K562 (cell line): ENCODE measurements at regions not wholly inside any gene's neighbourhood (a gene's known extent, or its start where the extent isn't known, plus 50 kb on each side); places are given as distances from the start of the nearest gene placed in this dataset.

Source experiments
- ATAC-seq: fragments of 200-7000 bp; cut with Tn5 transposase; 3 replicates; pipeline ENCODE4 v1.9.1; 2020; ENCODE audit warnings: moderate library complexity
- BruUV-seq: library from RNA; stranded (reverse); fragments of 400-500 nt; replicated peaks from 2 replicates; lab custom pipeline; 2021; lab: Mats Ljungman, UMichigan
- CTCF ChIA-PET: fragments of 300-600 bp; formaldehyde crosslinking; extraction: SDS; loops from one replicate; lab custom pipeline; 2021; ENCODE audit warnings: low intra/inter-chr PET ratio; lab: Yijun Ruan, JAX
- POLR2A ChIA-PET: fragments of 300-600, 350-650 bp; sonication (Branson Sonifier 250); formaldehyde crosslinking; extraction: SDS; loops from one replicate; lab custom pipeline; 2021; ENCODE audit warnings: antibody characterized with exemption, inconsistent platforms; lab: Yijun Ruan, JAX
- DNase-seq, 4 experiments: peaks; one replicate each; pipeline versions ENCODE4 v3.0.0 to v3.0.0-alpha.2; 2011 to 2018; ENCODE audit warnings: low spot score in 3 of 4, mixed read lengths in 3 of 4; ENCODE audit errors: extremely low read depth in 1 of 4
- FAIRE-seq: peaks from 2 replicates; lab custom pipeline; 2011; peaks lifted over from hg19 to GRCh38; lab: Jason Lieb, UNC
- H2AFZ ChIP-seq: 2 replicates; pipeline ENCODE4 v1.6.0; 2011; ENCODE audit warnings: low read depth, low read length, control low read depth, inconsistent platforms
- H3K27ac ChIP-seq: fragments of 200-600 bp; 3 replicates; pipeline ENCODE4 v1.8.0; 2011; ENCODE audit warnings: low read depth, mild to moderate bottlenecking, control low read depth, inconsistent platforms, low read length, moderate library complexity, mixed read lengths; ENCODE audit errors: extremely low read depth
- H3K27me3 ChIP-seq, 2 experiments: fragments of 300-600 bp in 1 of 2; 2 replicates in 1 of 2; 3 replicates in 1 of 2; pipeline versions ENCODE4 v1.6.0 to v1.8.0; 2011; ENCODE audit warnings: inconsistent platforms in 2 of 2, low read length in 2 of 2, mild to moderate bottlenecking in 1 of 2, mixed read lengths in 1 of 2, moderate library complexity in 1 of 2; ENCODE audit not compliant: control insufficient read depth in 2 of 2, insufficient read depth in 2 of 2
- H3K36me3 ChIP-seq: fragments of 300-600 bp; 3 replicates; pipeline ENCODE4 v1.8.0; 2011; ENCODE audit warnings: mild to moderate bottlenecking, low read length, inconsistent platforms; ENCODE audit not compliant: control insufficient read depth, insufficient read depth
- H3K4me1 ChIP-seq, 2 experiments: fragments of 200-600 bp in 1 of 2; replicated peaks in 1 of 2; 2 replicates in 1 of 2; 3 replicates in 1 of 2; pipeline versions ENCODE4 v1.5.1 to v1.8.0; 2011; ENCODE audit warnings: inconsistent platforms in 2 of 2, low read length in 2 of 2, mild to moderate bottlenecking in 1 of 2, mixed read lengths in 1 of 2, moderate library complexity in 1 of 2; ENCODE audit not compliant: control insufficient read depth in 2 of 2, insufficient read depth in 2 of 2
- H3K4me2 ChIP-seq: 2 replicates; pipeline ENCODE4 v1.6.1; 2011; ENCODE audit warnings: low read length, control low read depth, inconsistent platforms, mixed read lengths; ENCODE audit not compliant: insufficient read depth
- H3K4me3 ChIP-seq: fragments of 200-600 bp; sonication (generic), shearing (Covaris generic); 2 replicates; pipeline ENCODE4 v1.5.1; 2016; ENCODE audit warnings: control low read depth, inconsistent platforms
- H3K79me2 ChIP-seq: fragments of 200-600 bp; 3 replicates; pipeline ENCODE4 v1.8.0; 2011; ENCODE audit warnings: low read length, inconsistent platforms; ENCODE audit not compliant: control insufficient read depth, insufficient read depth
- H3K9ac ChIP-seq, 2 experiments: 2 replicates each; pipeline versions ENCODE4 v1.6.0 to v1.6.1; 2011; ENCODE audit warnings: low read depth in 2 of 2, low read length in 2 of 2, control low read depth in 1 of 2, inconsistent platforms in 1 of 2, mild to moderate bottlenecking in 1 of 2, mixed read lengths in 1 of 2; ENCODE audit not compliant: insufficient read depth in 1 of 2
- H3K9me1 ChIP-seq: one replicate; pipeline ENCODE4 v1.6.0; 2011; ENCODE audit warnings: inconsistent platforms, mild to moderate bottlenecking, low read length, moderate library complexity; ENCODE audit not compliant: control insufficient read depth, insufficient read depth
- H3K9me3 ChIP-seq: replicated peaks from 2 replicates; pipeline ENCODE4 v1.5.1; 2011; ENCODE audit warnings: low read depth, low read length, inconsistent platforms; ENCODE audit not compliant: control insufficient read depth, insufficient read depth
- H4K20me1 ChIP-seq: replicated peaks from 2 replicates; pipeline ENCODE4 v1.6.1; 2011; ENCODE audit warnings: low read length, inconsistent platforms, mixed read lengths; ENCODE audit not compliant: control insufficient read depth, insufficient read depth
- ATF1 ChIP-seq, 2 experiments: fragments of 450-650 bp in 1 of 2; IDR thresholded peaks; 2 replicates each; pipeline ENCODE4 v1.6.1; 2016; ENCODE audit warnings: missing compliant biosample characterization in 1 of 2, missing genetic modification characterization in 1 of 2
- WGBS: fragments of 100-300 bp; shearing (Covaris generic); methylation state at CpG from one replicate; pipeline ENCODE4 v1.1.6; 2016; ENCODE audit warnings: low coverage, mixed read lengths; ENCODE audit not compliant: insufficient coverage; ENCODE audit errors: missing lambda C conversion rate; 5-methylcytosine and 5-hydroxymethylcytosine counted together
- in situ Hi-C: fragments of 300-500 bp; cut with MboI; formaldehyde crosslinking; loops from 4 replicates; pipeline ENCODE4 v1.15.0; 2018; ENCODE audit warnings: inconsistent platforms, mixed read lengths
- intact Hi-C: fragments of 100-400 bp; cut with micrococcal nuclease; formaldehyde crosslinking; loops from 2 replicates; pipeline ENCODE4 v1.14.2; 2022
- TF ChIP-seq, protein P1 (sequence below), 2 experiments: fragments of 450-650 bp in 1 of 2; sonication (generic) in 1 of 2; formaldehyde crosslinking in 1 of 2; IDR thresholded peaks in 1 of 2; conservative IDR thresholded peaks in 1 of 2; 2 replicates each; pipeline versions ENCODE4 v1.6.1 to v1.8.1; 2016 to 2023; ENCODE audit warnings: mild to moderate bottlenecking in 2 of 2, moderate library complexity in 2 of 2, inconsistent platforms in 1 of 2, missing genetic modification reagents in 1 of 2
- TF ChIP-seq, protein P2 (sequence below): sonication (generic); formaldehyde crosslinking; IDR thresholded peaks from 2 replicates; pipeline ENCODE4 v1.8.1; 2023; ENCODE audit warnings: mild to moderate bottlenecking, missing genetic modification reagents

DNA sequence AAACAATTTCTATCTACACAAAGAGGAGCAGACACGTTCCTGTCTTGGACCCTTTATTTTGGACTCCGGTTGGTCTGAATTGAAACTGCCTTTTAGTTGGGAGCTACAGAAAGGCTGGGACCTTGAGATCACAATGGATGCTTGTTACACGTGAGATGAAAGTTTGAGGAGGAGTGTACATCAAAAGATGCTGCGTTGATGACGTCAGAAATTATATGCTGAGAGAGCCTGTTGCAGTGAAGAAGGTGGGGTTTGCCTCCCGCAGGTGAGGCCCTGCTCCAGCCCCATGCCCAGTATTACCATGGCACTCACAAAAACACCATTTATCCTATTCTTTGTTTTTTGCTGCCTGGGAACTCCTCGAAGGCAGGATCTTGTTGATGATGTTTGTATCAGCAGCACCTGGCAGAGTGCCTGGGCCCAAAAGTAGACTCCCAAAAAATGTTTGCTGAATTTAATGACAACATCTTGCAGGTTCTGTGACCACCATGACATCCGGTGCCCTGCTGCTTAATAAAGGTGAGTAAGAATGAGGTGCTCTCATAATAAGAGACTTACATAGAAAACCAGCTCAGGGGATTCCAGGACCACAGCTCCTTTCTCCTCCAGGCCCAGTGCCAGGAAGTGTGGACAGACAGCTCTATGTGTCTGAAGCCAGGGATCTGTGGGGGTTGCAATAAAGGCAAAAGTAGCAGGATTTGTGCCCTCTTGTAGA is 136.1 kb upstream of the UBE2E1 start:
- intact Hi-C loops, result no loop called here
- no TSS peak for BruUV-seq
- ChIA-PET POLR2A (interaction anchor here (1.1 to 1.5 kb wide), 2 partner anchors 9 to 13 kb away, joined by 3 to 4 read pairs; no protein-coding TSS in a partner anchor), CTCF (no interaction called here)
- no peak overlapping the region for H3K27ac ChIP-seq
- no peak overlapping the region for H3K4me3 ChIP-seq
- 1% methylated on average over 8 of the region's 8 CpGs for WGBS
- DNase-seq (no peak), FAIRE-seq (no peak), ATAC-seq (no peak)
- H4K20me1 ChIP-seq, result no peaks in the 10 kb centered on the region
- H3K9me1 ChIP-seq, result no peaks in the 10 kb centered on the region
- H3K9me3 ChIP-seq, result no peaks in the 10 kb centered on the region
- no peak overlapping the region for H3K4me2 ChIP-seq
- no peak overlapping the region for H3K9ac ChIP-seq
- TF ChIP-seq, protein P1, sequence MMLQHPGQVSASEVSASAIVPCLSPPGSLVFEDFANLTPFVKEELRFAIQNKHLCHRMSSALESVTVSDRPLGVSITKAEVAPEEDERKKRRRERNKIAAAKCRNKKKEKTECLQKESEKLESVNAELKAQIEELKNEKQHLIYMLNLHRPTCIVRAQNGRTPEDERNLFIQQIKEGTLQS (IDR thresholded peaks at IDR 0.05), result peak; percentile 39; the same call in 1 of the 2 replicates
- TF ChIP-seq, protein P1 (CRISPR knock-in tag; conservative IDR thresholded peaks at IDR 0.05), result no peak
- TF ChIP-seq, protein P2, sequence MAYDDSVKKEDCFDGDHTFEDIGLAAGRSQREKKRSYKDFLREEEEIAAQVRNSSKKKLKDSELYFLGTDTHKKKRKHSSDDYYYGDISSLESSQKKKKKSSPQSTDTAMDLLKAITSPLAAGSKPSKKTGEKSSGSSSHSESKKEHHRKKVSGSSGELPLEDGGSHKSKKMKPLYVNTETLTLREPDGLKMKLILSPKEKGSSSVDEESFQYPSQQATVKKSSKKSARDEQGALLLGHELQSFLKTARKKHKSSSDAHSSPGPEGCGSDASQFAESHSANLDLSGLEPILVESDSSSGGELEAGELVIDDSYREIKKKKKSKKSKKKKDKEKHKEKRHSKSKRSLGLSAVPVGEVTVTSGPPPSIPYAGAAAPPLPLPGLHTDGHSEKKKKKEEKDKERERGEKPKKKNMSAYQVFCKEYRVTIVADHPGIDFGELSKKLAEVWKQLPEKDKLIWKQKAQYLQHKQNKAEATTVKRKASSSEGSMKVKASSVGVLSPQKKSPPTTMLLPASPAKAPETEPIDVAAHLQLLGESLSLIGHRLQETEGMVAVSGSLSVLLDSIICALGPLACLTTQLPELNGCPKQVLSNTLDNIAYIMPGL, result no peak
- TF ChIP-seq ATF1 (CRISPR knock-in tag; IDR thresholded peaks at IDR 0.05) (no peak), ATF1 (tag; IDR thresholded peaks at IDR 0.05) (peak; percentile 28; the same call in 1 of the 2 replicates)
- peaks cover 0 to 6% of the 10 kb centered on the region in 2 experiments; a peak in 1 of 5 replicates for H3K4me1 ChIP-seq
- in situ Hi-C loops, result no loop called here
- H2AFZ ChIP-seq, result no peak overlapping the region
- H3K36me3 ChIP-seq, result no peaks in the 10 kb centered on the region
- H3K27me3 ChIP-seq, result peaks cover 14 to 23% of the 10 kb centered on the region in 2 experiments
- no peaks in the 10 kb centered on the region for H3K79me2 ChIP-seq
